Ectodermal cell (in vitro differentiated cells): ENCODE measurements at regions not wholly inside any gene's neighbourhood (a gene's known extent, or its start where the extent isn't known, plus 50 kb on each side); places are given as distances from the start of the nearest gene placed in this dataset.

ENCODE experiments used
- H3K27ac ChIP-seq: 2 replicates; pipeline ENCODE4 v1.7.0; 2013; ENCODE audit warnings: mild to moderate bottlenecking, low read depth, low read length; ENCODE audit not compliant: insufficient read depth, poor library complexity, severe bottlenecking
- H3K27me3 ChIP-seq: 2 replicates; pipeline ENCODE4 v1.7.0; 2013; ENCODE audit warnings: mild to moderate bottlenecking, low read length; ENCODE audit not compliant: insufficient read depth, control insufficient read depth, poor library complexity, severe bottlenecking
- H3K36me3 ChIP-seq: one replicate; pipeline ENCODE4 v1.7.0; 2013; ENCODE audit warnings: low read length; ENCODE audit not compliant: control insufficient read depth, insufficient read depth
- H3K4me1 ChIP-seq: one replicate; pipeline ENCODE4 v1.7.0; 2013; ENCODE audit warnings: low read length; ENCODE audit not compliant: control insufficient read depth, insufficient read depth
- H3K4me3 ChIP-seq: 2 replicates; pipeline ENCODE4 v1.7.0; 2013; ENCODE audit warnings: low read depth, low read length, control low read depth; ENCODE audit not compliant: insufficient read depth
- H3K9me3 ChIP-seq: 2 replicates; pipeline ENCODE4 v1.7.0; 2013; ENCODE audit warnings: mild to moderate bottlenecking, low read length, moderate library complexity; ENCODE audit not compliant: control insufficient read depth
- WGBS, 2 experiments: methylation state at CpG; one replicate each; pipeline ENCODE4 v1.1.7; 2013; ENCODE audit warnings: missing lambda C conversion rate in 2 of 2; 5-methylcytosine and 5-hydroxymethylcytosine counted together

- H3K9me3 ChIP-seq = no peaks in the 10 kb centered on the region
- 2 to 14% methylated on average over 3 of the region's 3 CpGs for WGBS, 2 experiments
- H3K4me3 ChIP-seq = no peak overlapping the region
- no peaks in the 10 kb centered on the region for H3K27me3 ChIP-seq
- H3K27ac ChIP-seq = peak overlapping the region; percentile 54
- H3K36me3 ChIP-seq = no peaks in the 10 kb centered on the region
- H3K4me1 ChIP-seq = peaks cover 9% of the 10 kb centered on the region
These were observed 160.2 kb downstream of the CYYR1 start for GRCh38 chr21:26412885-26413284.

DNA sequence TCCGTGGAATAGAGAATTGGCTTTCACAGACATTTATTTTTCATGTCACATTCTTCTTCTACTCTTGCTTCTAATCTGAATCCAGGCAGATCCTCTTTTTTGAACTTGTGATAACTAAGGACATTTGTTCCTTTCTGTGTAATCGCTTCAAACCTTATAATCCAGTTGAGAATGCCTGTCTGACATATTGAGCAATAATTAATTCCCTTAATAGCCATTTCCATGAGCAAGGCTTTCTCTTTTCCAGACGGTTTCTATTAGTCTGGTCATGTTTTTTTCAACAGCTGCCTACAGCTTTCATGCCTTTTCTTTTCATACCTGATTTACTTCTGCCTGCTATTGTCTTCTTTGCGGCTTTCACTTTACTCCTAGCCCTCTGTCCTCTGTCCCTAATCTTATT lies 163.4 kb downstream of the CYYR1 start:
- peaks cover 9% of the 10 kb centered on the region for H3K4me1 ChIP-seq
- H3K36me3 ChIP-seq = no peaks in the 10 kb centered on the region
- WGBS, 2 experiments = 80 to 86% methylated on average over 4 of the region's 4 CpGs
- H3K27ac ChIP-seq = no peak overlapping the region
- no peaks in the 10 kb centered on the region for H3K9me3 ChIP-seq
- H3K27me3 ChIP-seq = no peaks in the 10 kb centered on the region
- H3K4me3 ChIP-seq = no peak overlapping the region

- no peak overlapping the region for H3K27ac ChIP-seq
- H3K36me3 ChIP-seq = no peaks in the 10 kb centered on the region
- H3K9me3 ChIP-seq = no peaks in the 10 kb centered on the region
- peaks cover 7% of the 10 kb centered on the region for H3K4me1 ChIP-seq
- no peaks in the 10 kb centered on the region for H3K27me3 ChIP-seq
- H3K4me3 ChIP-seq = no peak overlapping the region
These were observed 164.6 kb downstream of the CYYR1 start for GRCh38 chr21:26408511-26408910.

DNA sequence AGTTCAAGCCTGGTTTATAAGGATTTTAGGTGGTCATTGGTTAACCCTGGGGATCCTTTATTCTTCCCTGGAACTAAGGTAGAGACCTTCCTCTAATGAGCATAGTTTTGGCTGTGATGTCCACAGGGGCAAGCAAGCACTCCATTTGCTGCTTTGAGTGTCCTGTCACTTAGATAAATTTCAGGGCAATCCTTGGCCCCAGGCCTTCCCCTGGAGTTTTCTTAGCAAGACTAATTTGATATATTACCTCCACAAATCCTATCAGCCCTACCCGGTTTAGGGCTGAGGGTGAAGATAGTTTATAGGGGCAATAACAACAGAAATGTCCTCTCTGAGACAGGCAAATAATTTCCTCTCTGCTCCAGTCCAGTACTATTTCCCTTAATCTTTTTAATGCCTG lies 166.6 kb downstream of the CYYR1 start:
- WGBS, 2 experiments = 80% methylated on average over 1 of the region's 1 CpG; no CpG with 5 or more reads in 1 of the 2 experiments
- no peaks in the 10 kb centered on the region for H3K36me3 ChIP-seq
- H3K4me3 ChIP-seq = no peak overlapping the region
- H3K27ac ChIP-seq = no peak overlapping the region
- H3K9me3 ChIP-seq = no peaks in the 10 kb centered on the region
- H3K27me3 ChIP-seq = no peaks in the 10 kb centered on the region
- no peaks in the 10 kb centered on the region for H3K4me1 ChIP-seq

DNA sequence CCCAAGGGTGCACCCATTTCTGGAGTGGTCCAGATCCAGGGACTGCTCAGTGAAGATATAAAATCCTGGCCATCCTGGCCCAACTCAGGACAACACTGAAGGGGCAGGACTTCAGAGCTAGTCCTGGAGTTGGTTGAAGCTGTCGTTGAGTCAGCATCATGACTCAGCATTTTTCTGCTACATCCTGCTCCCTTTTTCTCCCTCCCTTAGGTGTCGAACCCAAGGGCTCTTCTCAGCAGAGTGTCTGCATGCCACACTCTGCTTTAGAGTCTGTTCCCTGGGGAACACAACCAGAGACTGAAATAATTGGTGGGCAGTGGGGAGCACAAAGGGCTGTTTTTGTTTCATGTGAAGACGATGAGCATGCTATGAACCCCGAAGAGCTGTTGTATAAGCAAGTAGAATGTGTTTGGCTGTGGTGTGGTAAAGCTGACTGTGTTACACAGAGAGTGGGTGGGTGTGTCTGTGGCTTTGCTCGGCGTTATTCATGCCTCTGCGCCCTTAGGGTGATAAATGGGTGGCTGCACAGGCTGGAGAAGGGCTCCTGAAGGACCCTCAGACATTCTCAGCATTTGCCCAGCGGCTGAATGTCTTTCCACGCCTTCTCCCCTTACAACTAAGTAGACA lies 167.2 kb downstream of the CYYR1 start:
- no peak overlapping the region for H3K27ac ChIP-seq
- H3K27me3 ChIP-seq = no peaks in the 10 kb centered on the region
- no peaks in the 10 kb centered on the region for H3K4me1 ChIP-seq
- no peak overlapping the region for H3K4me3 ChIP-seq
- no peaks in the 10 kb centered on the region for H3K36me3 ChIP-seq
- H3K9me3 ChIP-seq = no peaks in the 10 kb centered on the region
- 92 to 94% methylated on average over 9 of the region's 9 CpGs for WGBS, 2 experiments

DNA sequence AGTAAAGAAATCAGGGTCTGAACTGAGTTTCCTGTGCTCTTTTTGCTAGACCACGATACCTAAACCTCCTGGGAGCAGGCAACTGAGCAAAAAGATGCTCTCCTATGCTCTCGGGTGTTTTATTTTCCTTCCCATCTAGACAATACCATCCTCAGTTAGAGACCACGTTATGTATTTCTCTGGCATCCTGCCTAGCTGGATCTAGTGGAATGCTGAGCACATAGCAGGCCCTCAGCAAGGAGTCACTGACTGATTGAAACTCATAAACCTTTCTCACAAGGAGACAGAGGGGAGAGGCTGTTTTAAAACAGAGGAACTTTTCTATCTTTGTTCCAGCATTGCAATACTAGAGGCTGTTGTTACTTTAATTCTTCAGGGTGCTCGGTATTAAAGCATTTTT lies 168.0 kb downstream of the CYYR1 start:
- Histone ChIP-seq H3K27ac (no peak overlapping the region), H3K4me1 (no peaks in the 10 kb centered on the region), H3K4me3 (no peak overlapping the region), H3K27me3 (no peaks in the 10 kb centered on the region), H3K9me3 (no peaks in the 10 kb centered on the region), H3K36me3 (no peaks in the 10 kb centered on the region)
- WGBS, 2 experiments = 80 to 83% methylated on average over 3 to 4 of the region's 4 CpGs

- Histone ChIP-seq H3K4me3 (no peak overlapping the region), H3K36me3 (no peaks in the 10 kb centered on the region), H3K9me3 (no peaks in the 10 kb centered on the region), H3K4me1 (no peaks in the 10 kb centered on the region), H3K27ac (no peak overlapping the region), H3K27me3 (no peaks in the 10 kb centered on the region)
- WGBS, 2 experiments = 95 to 98% methylated on average over 7 of the region's 7 CpGs
These were observed 168.8 kb downstream of the CYYR1 start for GRCh38 chr21:26404288-26404687.

GRCh38 chr21:26403321-26403720 lies 169.8 kb downstream of the CYYR1 start:
- Histone ChIP-seq H3K27ac (no peak overlapping the region), H3K36me3 (no peaks in the 10 kb centered on the region), H3K9me3 (no peaks in the 10 kb centered on the region), H3K4me3 (no peak overlapping the region), H3K27me3 (no peaks in the 10 kb centered on the region), H3K4me1 (no peaks in the 10 kb centered on the region)
- WGBS, 2 experiments = 95 to 98% methylated on average over 2 of the region's 2 CpGs

- Histone ChIP-seq H3K36me3 (no peaks in the 10 kb centered on the region), H3K4me1 (no peaks in the 10 kb centered on the region), H3K27me3 (no peaks in the 10 kb centered on the region), H3K4me3 (no peak overlapping the region), H3K9me3 (no peaks in the 10 kb centered on the region), H3K27ac (no peak overlapping the region)
These were observed 175.5 kb downstream of the CYYR1 start for GRCh38 chr21:26397545-26397944.

DNA sequence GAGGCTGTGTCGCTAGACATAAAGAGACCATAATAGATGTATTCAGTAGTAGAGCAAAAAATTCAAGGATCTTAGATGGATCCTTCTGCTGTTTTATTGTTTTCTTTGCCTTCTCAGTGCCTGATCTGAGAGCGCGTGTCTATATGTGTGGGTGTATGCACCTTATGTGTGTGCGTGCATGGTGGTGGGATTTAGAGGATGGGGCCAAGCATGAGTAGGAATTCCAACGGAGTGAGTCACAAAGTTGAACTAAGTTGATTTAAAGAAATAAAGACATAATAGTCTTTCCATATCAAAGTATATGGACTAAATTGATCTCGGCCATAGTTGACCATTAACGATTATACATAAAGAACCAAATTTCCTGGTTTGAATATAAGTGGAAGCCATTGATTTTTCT lies 178.7 kb downstream of the CYYR1 start:
- H3K4me3 ChIP-seq = no peak overlapping the region
- H3K9me3 ChIP-seq = no peaks in the 10 kb centered on the region
- no peaks in the 10 kb centered on the region for H3K4me1 ChIP-seq
- no peaks in the 10 kb centered on the region for H3K27me3 ChIP-seq
- no peak overlapping the region for H3K27ac ChIP-seq
- no peaks in the 10 kb centered on the region for H3K36me3 ChIP-seq
- 92 to 96% methylated on average over 5 of the region's 7 CpGs for WGBS, 2 experiments

- H3K27ac ChIP-seq = no peak overlapping the region
- H3K27me3 ChIP-seq = no peaks in the 10 kb centered on the region
- no peaks in the 10 kb centered on the region for H3K9me3 ChIP-seq
- H3K4me1 ChIP-seq = no peaks in the 10 kb centered on the region
- no peaks in the 10 kb centered on the region for H3K36me3 ChIP-seq
- H3K4me3 ChIP-seq = no peak overlapping the region
- 97 to 100% methylated on average over 2 of the region's 2 CpGs for WGBS, 2 experiments
These were observed 181.9 kb downstream of the CYYR1 start for GRCh38 chr21:26391166-26391565.
